Sigmoid colon (tissue), 6 donors: ENCODE measurements at regions not wholly inside any gene's neighbourhood (a gene's known extent, or its start where the extent isn't known, plus 50 kb on each side); places are given as distances from the start of the nearest gene placed in this dataset.

Source experiments
- DNase-seq: peaks from one replicate; pipeline ENCODE4 v3.0.0-alpha.2; 2019
- H3K27ac ChIP-seq, 4 donors: fragments of 200-600 bp; sonication (generic); one replicate each; pipeline ENCODE4 v1.5.1; 2016 to 2019; ENCODE audit warnings: mild to moderate bottlenecking in 1 of 4
- H3K27me3 ChIP-seq, 3 donors: fragments of 200-600 bp; sonication (generic); one replicate each; pipeline ENCODE4 v1.5.1; 2019; ENCODE audit warnings: mild to moderate bottlenecking in 1 of 3
- H3K36me3 ChIP-seq, 4 donors: fragments of 200-600 bp; sonication (generic); one replicate each; pipeline ENCODE4 v1.5.1; 2016 to 2019
- H3K4me1 ChIP-seq, 4 donors: fragments of 200-600 bp; sonication (generic); one replicate each; pipeline ENCODE4 v1.5.1; 2017 to 2019
- H3K4me3 ChIP-seq, 4 donors: fragments of 200-600 bp; sonication (generic); one replicate each; pipeline ENCODE4 v1.5.1; 2017 to 2019; ENCODE audit warnings: mild to moderate bottlenecking in 2 of 4, moderate library complexity in 1 of 4
- H3K9me3 ChIP-seq, 4 donors: fragments of 200-600 bp in 3 of 4; sonication (generic) in 3 of 4; one replicate each; pipeline versions ENCODE4 v1.5.1 to v1.6.1; 2013 to 2019
- EP300 ChIP-seq, 4 donors: sonication (generic); formaldehyde crosslinking; IDR thresholded peaks; one replicate each; pipeline ENCODE4 v1.6.1; 2017; ENCODE audit warnings: antibody characterized with exemption in 4 of 4
- POLR2A ChIP-seq, 2 donors: fragments of 450-650 bp; IDR thresholded peaks; one replicate each; pipeline ENCODE4 v1.6.1; 2016; ENCODE audit warnings: antibody characterized with exemption in 2 of 2, mild to moderate bottlenecking in 2 of 2, moderate library complexity in 2 of 2
- POLR2AphosphoS5 ChIP-seq, 4 donors: sonication (generic); formaldehyde crosslinking; IDR thresholded peaks; one replicate each; pipeline ENCODE4 v1.6.1; 2017; ENCODE audit warnings: antibody characterized with exemption in 4 of 4
- WGBS, 2 donors: extraction: QIAGEN DNeasy Blood & Tissue Kit; methylation state at CpG; one replicate each; pipeline ENCODE4 v1.1.7; 2013; 5-methylcytosine and 5-hydroxymethylcytosine counted together
- intact Hi-C: fragments of 100-400 bp; cut with DNase I; formaldehyde crosslinking; loops from one replicate; pipeline ENCODE4 v1.15.1; 2023
- TF ChIP-seq, protein P1 (sequence below), 4 experiments: fragments of 450-650 bp in 3 of 4; fragments of 200-600 bp in 1 of 4; IDR thresholded peaks; one replicate each; pipeline ENCODE4 v1.5.1; 2016 to 2019; ENCODE audit warnings: antibody characterized with exemption in 4 of 4, mild to moderate bottlenecking in 3 of 4, moderate library complexity in 2 of 4
- donor health status: healthy with polysubstance abuse.
- donor health status: healthy.

DNA sequence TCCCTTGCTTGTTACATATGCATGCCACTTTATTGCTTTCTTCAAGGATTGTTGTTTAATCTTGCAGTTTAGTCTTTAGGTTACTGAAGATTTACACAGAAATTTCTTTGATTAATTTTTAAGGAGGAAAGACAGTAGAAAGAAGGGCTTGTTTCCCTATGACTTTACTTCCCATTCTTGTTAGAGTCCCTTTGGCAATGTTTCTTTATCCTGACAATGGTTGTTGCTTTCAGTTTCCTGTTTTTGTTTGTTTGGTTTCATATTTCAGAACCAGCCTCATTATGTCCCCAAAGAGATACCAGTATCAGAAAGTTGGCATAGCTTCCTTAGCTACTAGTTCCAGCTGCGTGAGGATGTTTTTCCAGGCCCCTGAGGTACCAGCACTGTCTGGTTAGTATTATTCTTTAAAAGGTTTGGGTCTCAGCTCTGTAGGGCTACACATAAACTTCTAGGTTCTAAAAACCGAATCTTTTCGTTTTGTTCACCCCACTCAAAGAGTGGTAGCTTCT is 61.3 kb upstream of the UNC5C start:
- Histone ChIP-seq H3K27me3 (no peaks in the 10 kb centered on the region), H3K4me1 (no peaks in the 10 kb centered on the region), H3K4me3 (no peak overlapping the region), H3K9me3 (no peaks in the 10 kb centered on the region), H3K27ac (no peak overlapping the region), H3K36me3 (no peaks in the 10 kb centered on the region)
- DNase-seq = no peak
- intact Hi-C loops = no loop called here
- TF ChIP-seq, protein P1, sequence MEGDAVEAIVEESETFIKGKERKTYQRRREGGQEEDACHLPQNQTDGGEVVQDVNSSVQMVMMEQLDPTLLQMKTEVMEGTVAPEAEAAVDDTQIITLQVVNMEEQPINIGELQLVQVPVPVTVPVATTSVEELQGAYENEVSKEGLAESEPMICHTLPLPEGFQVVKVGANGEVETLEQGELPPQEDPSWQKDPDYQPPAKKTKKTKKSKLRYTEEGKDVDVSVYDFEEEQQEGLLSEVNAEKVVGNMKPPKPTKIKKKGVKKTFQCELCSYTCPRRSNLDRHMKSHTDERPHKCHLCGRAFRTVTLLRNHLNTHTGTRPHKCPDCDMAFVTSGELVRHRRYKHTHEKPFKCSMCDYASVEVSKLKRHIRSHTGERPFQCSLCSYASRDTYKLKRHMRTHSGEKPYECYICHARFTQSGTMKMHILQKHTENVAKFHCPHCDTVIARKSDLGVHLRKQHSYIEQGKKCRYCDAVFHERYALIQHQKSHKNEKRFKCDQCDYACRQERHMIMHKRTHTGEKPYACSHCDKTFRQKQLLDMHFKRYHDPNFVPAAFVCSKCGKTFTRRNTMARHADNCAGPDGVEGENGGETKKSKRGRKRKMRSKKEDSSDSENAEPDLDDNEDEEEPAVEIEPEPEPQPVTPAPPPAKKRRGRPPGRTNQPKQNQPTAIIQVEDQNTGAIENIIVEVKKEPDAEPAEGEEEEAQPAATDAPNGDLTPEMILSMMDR (IDR thresholded peaks at IDR 0.05) = no peak
- no peak for TF ChIP-seq POLR2A (IDR thresholded peaks at IDR 0.05)
- WGBS, 2 donors = 81 to 85% methylated on average over 3 of the region's 3 CpGs

DNA sequence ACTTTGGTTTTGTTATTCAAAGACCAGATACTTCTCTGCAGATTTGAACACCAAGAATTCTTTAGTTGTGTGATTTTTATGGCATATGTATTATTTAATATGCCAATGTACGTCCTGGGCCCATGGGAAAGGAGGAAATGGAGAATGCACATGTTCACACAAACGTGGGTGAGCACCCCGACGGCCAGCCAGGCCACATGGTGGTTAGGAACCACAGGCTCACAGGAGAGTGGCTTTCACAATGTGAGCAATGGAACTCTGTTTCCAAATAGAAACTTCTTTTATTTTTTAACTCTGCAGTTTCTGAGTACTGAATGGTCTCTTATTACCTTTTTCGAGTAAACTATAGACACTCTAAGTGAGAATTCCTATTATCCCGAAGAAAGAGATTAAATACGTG is 58.0 kb upstream of the UNC5C start:
- WGBS, 2 donors = 66 to 84% methylated on average over 7 of the region's 7 CpGs
- DNase-seq = no peak
- no peak for TF ChIP-seq EP300 (IDR thresholded peaks at IDR 0.05)
- TF ChIP-seq, protein P1 (IDR thresholded peaks at IDR 0.05) = no peak
- no peak for TF ChIP-seq POLR2A (IDR thresholded peaks at IDR 0.05)
- no peak for TF ChIP-seq POLR2AphosphoS5 (IDR thresholded peaks at IDR 0.05)
- H3K27me3 ChIP-seq = no peaks in the 10 kb centered on the region
- H3K36me3 ChIP-seq = no peaks in the 10 kb centered on the region
- no peak overlapping the region for H3K27ac ChIP-seq
- H3K4me3 ChIP-seq = no peak overlapping the region
- no peaks in the 10 kb centered on the region for H3K9me3 ChIP-seq
- H3K4me1 ChIP-seq = no peaks in the 10 kb centered on the region
- intact Hi-C loops = no loop called here

GRCh38 chr4:95603393-95603792 is 54.6 kb upstream of the UNC5C start:
- WGBS, 2 donors = 66 to 75% methylated on average over 4 of the region's 4 CpGs
- Histone ChIP-seq H3K36me3 (no peaks in the 10 kb centered on the region), H3K9me3 (no peaks in the 10 kb centered on the region), H3K27ac (no peak overlapping the region), H3K4me1 (no peaks in the 10 kb centered on the region), H3K4me3 (no peak overlapping the region), H3K27me3 (no peaks in the 10 kb centered on the region)
- TF ChIP-seq POLR2A (IDR thresholded peaks at IDR 0.05) = no peak
- TF ChIP-seq, protein P1 (IDR thresholded peaks at IDR 0.05) = no peak
- DNase-seq = no peak
- intact Hi-C loops = no loop called here

- no peaks in the 10 kb centered on the region for H3K4me1 ChIP-seq
- WGBS, 2 donors = 64 to 79% methylated on average over 3 of the region's 3 CpGs
- DNase-seq = no peak
- H3K27ac ChIP-seq = no peak overlapping the region
- H3K27me3 ChIP-seq = no peaks in the 10 kb centered on the region
- intact Hi-C loops = no loop called here
- H3K4me3 ChIP-seq = no peak overlapping the region
- H3K9me3 ChIP-seq = no peaks in the 10 kb centered on the region
- no peak for TF ChIP-seq EP300 (IDR thresholded peaks at IDR 0.05)
- TF ChIP-seq, protein P1 (IDR thresholded peaks at IDR 0.05) = no peak
- H3K36me3 ChIP-seq = no peaks in the 10 kb centered on the region
Observed at GRCh38 chr4:95602872-95603271, 54.1 kb upstream of the UNC5C start.

- Histone ChIP-seq H3K36me3 (no peaks in the 10 kb centered on the region), H3K27ac (no peak overlapping the region), H3K27me3 (no peaks in the 10 kb centered on the region), H3K4me1 (no peaks in the 10 kb centered on the region), H3K4me3 (no peak overlapping the region), H3K9me3 (no peaks in the 10 kb centered on the region)
- WGBS, 2 donors = 61 to 87% methylated on average over 4 of the region's 4 CpGs
- intact Hi-C loops = no loop called here
- no peak for DNase-seq
- TF ChIP-seq POLR2A (IDR thresholded peaks at IDR 0.05) (no peak), POLR2AphosphoS5 (IDR thresholded peaks at IDR 0.05) (no peak), EP300 (IDR thresholded peaks at IDR 0.05) (no peak)
- TF ChIP-seq, protein P1 (IDR thresholded peaks at IDR 0.05) = no peak
Observed at GRCh38 chr4:95601356-95601755, 52.6 kb upstream of the UNC5C start.
